Muscle of arm (tissue), 1 donor: ENCODE measurements at regions not wholly inside any gene's neighbourhood (a gene's known extent, or its start where the extent isn't known, plus 50 kb on each side); places are given as distances from the start of the nearest gene placed in this dataset.
"Not testable (repeated sequence)": the region's sequence is repeated elsewhere in the genome, so short reads cannot be mapped to it uniquely, and the experiment has no call there.

Experiments
- DNase-seq: peaks from one replicate; pipeline ENCODE4 v3.0.0-alpha.2; 2013

DNA sequence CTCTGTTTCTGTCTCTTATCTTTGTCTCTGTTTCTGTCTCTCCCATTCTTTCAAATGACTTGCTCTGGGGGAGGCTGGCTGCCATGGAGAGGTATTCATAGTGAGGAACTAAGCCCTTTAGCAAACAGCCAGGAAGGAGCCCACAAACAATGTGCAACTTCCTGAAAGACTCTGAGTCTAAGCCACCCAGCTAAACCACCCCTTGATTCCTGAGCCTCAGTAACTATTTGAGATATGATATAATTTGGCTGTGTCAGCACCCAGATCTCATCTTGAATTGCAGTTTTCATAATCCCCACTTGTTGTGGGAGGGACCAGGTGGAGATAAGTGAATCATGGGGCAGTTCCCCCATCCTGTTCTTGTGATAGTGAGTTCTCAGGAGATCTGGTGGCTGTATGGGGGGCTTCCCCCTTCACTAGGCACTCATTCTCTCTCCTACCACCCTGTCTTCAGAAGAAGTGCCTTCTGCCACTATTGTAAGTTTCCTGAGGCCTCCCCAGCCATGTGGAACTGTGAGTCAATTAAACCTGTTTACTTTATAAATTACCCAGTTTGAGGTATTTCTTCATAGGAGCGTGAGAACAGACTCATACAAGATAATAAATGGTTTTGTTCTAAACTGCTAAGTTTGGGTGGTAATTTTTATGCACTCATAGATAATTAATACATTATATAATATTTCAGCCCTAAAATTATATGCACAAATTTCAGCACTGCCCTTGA lies 121.2 kb upstream of the FOXP2 start:
- no peak for DNase-seq

GRCh38 chr7:114279901-114280300 lies 134.7 kb upstream of the FOXP2 start:
- DNase-seq, result no peak

DNA sequence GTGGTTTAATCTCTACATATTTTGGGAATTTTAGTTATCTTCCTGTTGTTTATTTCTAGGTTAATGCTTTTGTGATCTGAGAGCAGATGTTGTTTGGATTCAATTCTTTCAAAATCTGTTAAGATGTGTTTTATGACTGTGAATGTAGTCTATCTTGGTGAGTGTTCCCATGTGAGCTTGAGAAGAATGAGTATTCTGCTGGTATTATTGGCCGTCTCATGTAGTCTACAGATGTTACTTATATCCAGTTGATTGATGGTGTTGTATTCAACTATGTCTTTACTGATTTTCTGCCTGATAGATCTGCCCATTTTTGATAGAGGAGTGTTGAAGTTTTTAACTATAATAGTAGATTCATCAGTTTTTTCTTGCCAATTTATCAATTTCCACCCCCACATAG lies 141.4 kb upstream of the FOXP2 start:
- no peak for DNase-seq

DNA sequence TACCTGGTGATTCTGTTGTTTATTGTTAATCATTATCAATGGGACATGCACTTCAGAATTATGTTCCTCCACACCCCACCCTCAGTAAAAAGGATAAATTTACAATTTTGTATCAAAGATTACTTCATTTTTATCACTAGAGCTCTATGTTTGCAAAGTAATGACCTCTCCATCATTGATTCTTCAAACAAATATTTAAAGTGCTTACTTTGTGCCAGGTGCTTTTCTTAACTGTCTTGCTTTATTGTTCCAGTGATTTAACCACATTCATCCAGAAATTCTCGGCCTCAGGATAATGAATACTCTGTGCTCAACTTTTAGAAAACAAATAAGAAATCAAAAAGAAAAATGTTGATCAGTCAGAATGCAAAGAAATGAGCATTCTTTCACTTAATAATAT lies 144.9 kb upstream of the FOXP2 start:
- DNase-seq, result no peak

DNA sequence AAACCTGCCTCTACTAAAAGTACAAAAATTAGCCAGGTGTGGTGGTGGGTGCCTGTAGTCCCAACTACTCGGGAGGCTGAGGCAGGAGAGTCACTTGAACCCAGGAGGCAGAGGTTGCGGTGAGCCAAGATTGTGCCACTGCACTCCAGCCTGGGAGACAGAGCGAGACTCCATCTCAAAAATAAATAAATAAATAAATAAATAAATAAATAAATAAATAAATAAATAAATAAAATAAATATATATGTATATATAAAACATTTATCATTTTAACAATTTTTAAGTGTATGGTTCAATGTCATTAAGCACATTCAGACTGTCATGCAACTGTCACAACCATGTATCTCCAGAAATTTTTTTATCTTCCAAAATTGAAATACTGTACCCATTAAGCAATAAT lies 147.1 kb upstream of the FOXP2 start:
- not testable (repeated sequence) for DNase-seq

DNA sequence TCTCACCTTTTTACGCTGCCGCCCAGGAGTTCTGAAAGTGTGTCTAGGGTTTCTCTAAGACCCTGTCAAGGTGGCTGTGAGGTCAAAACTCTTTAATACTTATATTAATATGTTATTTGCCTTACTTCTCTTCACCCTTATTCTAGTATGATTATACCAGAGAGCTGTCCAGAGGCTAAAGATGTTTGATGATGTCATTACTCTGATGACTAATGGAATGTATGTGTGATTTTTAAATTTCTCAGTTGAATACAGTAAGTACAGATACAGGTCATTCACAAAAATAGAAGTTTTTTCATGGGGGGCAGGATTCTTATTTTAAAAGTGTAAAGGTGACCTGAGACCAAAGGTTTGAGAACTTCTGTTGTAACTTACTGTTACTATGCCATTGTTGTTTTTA lies 150.6 kb upstream of the FOXP2 start:
- no peak for DNase-seq

DNA sequence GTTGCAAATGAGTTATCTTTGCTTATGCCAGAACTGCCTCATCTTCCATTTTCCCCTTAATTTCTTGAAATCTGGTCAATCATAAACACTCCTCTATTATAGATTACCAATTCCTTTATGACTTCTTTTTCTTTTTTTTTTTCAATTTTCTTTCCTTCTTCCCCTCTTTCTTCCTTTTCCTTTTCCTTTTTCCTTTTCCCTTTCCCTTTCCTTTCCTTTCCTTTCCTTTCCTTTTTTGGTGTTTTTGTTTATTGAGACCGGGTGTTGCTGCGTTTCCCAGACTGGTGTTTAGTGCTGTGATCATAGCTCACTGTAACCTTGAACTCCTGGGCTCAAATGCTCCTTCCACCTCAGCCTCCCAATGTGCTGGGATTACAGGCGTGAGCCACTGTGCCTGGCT lies 151.4 kb upstream of the FOXP2 start:
- no peak for DNase-seq

DNA sequence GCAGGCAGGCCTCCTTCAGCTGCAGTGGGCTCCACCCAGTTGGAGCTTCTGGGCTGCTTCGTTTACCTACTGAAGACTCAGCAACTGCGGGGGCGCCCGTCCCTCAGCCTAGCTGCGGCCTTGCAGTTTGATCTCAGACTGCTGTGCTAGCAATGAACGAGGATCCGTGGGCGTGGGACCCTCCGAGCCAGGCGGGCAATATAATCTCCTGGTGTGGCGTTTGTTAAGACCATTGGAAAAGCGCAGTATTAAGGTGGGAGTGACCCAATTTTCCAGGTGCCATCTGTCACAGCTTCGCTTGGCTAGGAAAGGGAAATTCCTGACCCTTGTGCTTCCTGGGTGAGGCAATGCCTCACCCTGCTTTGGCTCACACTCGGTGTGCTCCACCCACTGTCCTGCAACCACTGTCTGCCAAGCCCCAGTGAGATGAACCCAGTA lies 159.2 kb upstream of the FOXP2 start:
- no peak for DNase-seq

GRCh38 chr7:114243646-114244045 lies 171.0 kb upstream of the FOXP2 start:
- no peak for DNase-seq

DNA sequence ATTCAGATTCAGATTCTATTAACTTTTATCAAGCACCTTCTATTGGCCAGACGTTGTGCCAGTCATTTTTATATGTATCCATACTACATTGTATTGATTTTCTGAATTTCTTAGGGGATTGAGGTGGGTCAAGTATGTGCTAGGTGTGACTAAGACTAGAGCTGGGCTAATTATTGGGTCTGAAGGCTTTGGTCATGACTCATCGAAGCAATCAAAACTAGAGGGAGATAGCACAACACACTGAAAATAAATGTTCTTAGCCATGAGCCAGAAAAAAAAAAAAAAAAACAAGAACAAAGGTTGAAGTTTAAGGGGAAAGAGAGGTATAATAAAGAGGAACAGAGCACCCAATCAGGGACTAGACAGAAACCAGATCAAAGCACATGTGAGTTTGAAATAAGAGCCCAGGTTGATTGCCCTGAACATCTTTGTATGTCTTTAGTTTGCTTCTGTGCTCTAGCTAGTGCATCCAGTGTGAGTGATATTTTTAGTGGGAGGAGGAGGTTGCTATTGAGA lies 171.6 kb upstream of the FOXP2 start:
- DNase-seq, result no peak

GRCh38 chr7:114229246-114229645 lies 185.4 kb upstream of the FOXP2 start:
- DNase-seq, result no peak

- DNase-seq, result no peak
Measured at GRCh38 chr7:114225784-114226183, 188.8 kb upstream of the FOXP2 start.

GRCh38 chr7:114218283-114218682 lies 196.3 kb upstream of the FOXP2 start:
- DNase-seq, result no peak

GRCh38 chr7:114217026-114217806 lies 197.4 kb upstream of the FOXP2 start:
- DNase-seq, result no peak

DNA sequence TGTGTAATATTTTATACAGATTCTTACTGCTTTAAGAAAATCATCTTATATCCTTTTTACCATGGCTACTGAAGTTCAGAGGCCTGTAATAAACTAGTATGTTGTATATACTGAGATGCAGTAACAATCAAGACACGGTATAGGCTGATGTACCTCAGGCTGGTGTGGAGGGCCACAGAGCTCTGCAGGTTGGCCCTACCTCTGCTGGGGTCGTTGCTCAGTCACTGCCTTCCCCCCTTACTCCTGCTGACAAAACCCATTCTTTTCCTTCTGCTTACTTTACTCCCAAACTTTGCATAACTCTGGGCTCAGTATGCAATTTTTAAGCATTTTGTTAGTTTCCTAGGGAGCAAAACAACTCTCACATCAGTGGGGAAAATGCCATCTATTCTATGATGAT lies 200.1 kb upstream of the FOXP2 start:
- DNase-seq, result no peak

DNA sequence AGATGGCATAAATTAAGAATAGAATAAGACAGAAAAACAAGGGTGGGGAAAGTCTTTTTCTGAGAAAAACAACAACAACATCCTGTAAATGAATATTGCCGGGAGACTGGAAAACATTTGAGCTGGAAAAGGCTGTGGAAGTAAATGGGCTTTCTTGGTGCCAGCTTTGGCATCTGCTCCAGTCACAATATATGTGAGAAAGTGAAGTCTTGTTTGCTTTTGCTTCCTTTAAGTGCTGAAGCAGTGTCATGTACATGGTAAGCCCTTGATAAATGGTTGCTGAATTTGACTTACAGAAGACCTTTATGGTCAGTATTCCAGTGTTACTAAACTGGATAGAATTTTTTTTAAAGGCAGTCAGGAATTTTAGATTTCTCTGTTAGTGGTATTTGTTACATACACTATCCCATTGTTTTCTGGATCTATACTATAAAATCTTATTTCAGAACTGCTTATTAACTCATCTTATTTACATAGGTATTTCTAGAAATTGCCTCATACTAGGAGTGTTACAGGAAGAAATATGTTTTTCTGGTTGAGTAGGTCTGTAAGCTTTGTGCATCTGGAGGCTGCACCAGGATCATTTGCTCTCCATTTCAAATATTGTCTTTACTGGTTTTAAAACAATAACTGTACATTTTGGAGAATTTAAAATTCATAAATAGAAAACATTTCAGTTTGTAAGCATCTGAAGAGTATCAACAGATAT lies 201.7 kb upstream of the FOXP2 start:
- DNase-seq, result no peak

- no peak for DNase-seq
Measured at GRCh38 chr7:114209968-114210367, 204.6 kb upstream of the FOXP2 start.

- DNase-seq, result no peak
Measured at GRCh38 chr7:114206688-114207087, 207.9 kb upstream of the FOXP2 start.

DNA sequence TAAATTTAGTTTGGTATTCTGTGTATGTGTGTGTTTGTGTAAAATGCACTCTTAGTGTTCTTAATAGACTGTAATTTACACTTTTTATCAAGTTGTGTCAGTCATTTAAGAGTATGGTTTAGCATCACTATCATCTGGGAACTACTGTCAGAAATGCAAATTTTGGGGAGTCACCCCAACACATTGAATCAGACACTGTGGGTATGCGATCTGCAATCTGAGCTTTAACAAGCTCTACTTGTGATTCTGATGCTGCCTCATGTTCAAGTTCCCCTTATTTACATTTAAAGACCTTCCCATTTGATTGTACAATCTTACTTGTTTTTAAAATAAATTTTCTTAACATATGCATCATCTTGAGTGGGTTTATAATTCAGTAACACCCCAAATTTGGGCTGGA lies 218.1 kb upstream of the FOXP2 start:
- no peak for DNase-seq

GRCh38 chr7:114190387-114190786 lies 224.2 kb upstream of the FOXP2 start:
- no peak for DNase-seq

DNA sequence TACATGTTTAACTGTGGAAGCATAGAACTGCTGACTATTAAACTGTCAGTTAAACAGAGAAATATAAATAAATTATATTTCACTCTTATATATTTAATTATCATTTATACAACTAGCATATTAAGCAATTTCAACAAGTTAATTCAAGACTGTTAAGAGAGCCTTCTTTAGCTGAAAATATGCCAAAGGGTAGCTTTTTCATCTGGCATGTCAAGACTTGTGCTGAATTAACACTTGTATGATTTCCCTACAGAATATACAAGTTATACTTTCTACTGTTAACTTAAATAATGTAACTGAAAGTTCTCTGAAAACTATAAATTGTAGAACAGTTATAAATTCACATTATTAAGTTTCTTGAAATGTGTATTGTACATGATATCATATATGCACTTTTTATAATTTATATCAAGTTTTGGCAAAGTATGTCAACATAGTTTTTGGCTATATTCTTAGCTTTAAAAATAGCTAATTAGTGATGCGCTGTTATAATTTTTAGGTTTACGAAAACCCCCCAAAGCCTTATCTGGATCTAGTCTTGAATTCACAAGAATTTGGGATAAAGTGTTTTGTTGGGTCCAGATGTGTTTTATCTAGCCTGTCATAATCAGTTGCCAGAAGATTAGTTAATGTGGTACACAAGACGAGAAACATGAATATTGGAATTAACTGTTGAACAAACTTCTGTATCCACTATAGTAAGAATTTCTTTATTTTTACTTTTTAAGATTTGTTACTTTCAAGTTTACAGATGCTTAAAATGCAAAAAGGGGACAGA lies 231.1 kb upstream of the FOXP2 start:
- DNase-seq, result no peak

- DNase-seq, result no peak
Measured at GRCh38 chr7:114182837-114183236, 231.8 kb upstream of the FOXP2 start.
